NCI-H446 treated with DMSO at 0.1 percent for 48 hours (cell line): ENCODE measurements at regions not wholly inside any gene's neighbourhood (a gene's known extent, or its start where the extent isn't known, plus 50 kb on each side); places are given as distances from the start of the nearest gene placed in this dataset.
A peak's percentile ranks its signal among the peaks of the same experiment; 100 is the strongest.
"Not testable (repeated sequence)": the region's sequence is repeated elsewhere in the genome, so short reads cannot be mapped to it uniquely, and the experiment has no call there.

Source experiments
- DNase-seq: peaks from one replicate; lab custom pipeline; 2025; lab: John Stamatoyannopoulos, UW

DNA sequence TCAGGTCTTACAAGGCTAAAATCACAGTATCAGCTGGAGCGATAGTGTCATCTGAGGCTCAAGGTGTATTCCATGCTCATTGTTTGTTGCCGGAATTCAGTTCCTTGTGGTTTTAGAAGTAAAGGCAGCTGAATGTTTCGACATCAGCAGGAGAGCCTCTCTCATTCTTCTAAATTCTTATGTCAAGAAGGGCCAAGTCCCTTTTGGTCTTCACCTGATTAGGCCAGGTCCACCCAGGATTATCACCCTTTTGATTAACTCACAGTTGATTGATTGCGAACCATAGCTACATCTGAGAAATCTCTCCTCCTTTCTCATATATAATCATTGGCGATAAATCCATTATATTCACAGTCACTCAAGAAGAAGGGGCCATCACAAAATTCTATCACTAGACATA, 806.7 kb upstream of the PRMT6 start:
- no peak for DNase-seq

- no peak for DNase-seq
Measured at GRCh38 chr1:106254748-106255147, 801.7 kb upstream of the PRMT6 start.

DNA sequence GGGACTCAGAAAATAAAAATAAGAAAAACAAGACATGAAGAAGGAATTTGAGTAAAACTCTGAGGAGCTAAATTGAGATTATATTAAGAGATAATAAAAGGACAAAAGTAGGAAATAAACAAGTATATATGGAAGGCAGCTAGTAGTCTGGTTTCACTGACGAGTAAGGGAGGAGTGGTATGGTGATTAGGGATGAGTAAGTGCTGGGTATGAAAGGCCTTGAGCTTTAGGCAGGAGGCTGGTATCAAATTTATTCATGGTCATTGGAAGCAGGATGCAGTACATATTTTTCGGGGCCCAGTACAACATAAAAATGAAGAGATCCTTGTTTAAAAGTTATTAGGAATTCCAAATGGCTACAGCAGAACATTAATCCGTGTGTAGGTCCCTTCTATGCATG, 789.7 kb upstream of the PRMT6 start:
- no peak for DNase-seq

DNA sequence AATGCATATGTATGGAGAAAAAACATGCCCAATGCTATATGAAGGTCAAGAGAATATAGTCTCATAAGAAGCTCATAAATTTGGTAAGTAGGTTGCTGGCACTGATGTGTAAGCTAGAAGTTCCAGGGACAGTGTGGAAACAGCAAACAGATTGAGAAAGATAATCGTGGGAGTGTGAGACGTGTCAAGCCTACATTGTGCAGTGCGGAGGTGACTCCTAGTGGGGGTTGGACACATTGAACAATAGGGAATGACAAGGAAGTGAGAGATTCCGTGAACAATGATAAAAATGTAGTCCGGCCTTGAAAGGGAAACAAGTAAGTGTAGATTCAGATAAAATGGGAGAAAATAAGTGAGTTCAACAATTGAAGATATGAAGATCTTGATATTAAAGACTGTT, 788.4 kb upstream of the PRMT6 start:
- peak; percentile 32 for DNase-seq

DNA sequence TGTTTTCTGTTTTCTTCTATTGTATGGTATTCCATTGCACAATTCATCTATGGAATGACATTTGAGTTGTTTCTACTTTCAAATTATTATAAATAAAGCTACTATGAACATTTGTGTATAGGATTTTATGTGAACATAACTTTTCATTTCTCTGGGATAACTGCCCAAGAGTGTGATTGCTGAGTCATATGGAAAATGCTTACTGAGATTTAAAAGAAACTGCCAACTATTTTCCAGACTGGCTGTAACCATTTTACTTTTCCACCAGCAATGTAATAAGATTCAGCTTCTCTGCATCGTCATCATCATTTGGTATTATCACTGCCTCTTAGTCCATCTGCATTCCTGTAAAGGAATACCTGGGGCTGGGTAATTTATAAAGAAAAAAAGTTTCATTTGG, 779.6 kb upstream of the PRMT6 start:
- DNase-seq, result no peak

- DNase-seq, result no peak
Measured at GRCh38 chr1:106277786-106278185, 778.7 kb upstream of the PRMT6 start.

GRCh38 chr1:106278716-106279115, 777.8 kb upstream of the PRMT6 start:
- no peak for DNase-seq

GRCh38 chr1:106289265-106289928, 767.1 kb upstream of the PRMT6 start:
- DNase-seq, result no peak

DNA sequence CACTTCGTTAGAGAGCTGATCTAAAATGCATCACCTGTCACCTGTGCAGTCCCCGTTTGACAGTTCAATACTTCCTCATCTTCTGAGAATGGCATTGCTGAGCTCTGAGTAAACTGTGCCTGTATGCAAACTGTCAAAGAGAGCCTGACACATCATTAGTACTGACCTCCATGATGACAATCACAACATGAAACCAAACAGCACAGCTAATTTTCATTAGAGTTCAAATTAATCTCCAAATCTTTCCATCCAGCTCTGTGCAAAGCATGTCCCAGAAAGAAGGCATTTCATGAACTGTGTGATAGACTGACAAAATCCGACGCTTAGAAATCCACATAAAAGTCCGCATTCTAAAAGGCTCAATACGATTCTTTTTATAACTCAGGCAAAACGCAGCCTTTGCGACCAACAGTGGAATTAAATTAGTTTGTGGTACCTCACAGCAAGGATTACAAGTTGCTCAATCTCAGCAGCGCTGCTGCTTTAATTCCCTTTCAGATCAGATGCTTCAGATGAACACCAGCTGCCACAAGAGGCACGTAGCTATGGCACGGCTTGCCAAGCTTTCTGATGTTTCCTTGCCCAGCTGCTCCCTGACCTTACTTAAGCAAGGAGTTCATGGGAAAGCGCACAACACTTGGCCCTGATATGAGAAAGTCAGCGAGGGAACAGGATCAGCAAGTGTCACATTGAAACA, 765.5 kb upstream of the PRMT6 start:
- DNase-seq, result peak; percentile 65

DNA sequence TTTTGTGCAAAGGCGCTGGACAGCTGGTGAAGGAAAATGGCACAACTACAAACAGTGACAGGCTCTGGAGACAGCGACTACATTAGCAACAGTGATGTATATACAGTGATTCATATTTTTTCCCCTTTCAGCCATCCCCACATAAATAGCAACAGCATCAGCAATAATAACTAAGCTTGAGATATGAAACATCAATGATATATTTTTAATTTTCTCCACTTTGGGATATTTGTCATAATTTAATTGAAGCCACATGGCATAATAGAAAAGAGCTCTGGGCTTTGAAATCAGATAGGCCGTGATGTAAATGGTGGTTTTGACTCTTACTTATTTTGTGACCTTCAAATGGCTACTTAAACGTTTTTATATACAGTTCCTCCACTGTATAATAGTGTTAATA, 764.3 kb upstream of the PRMT6 start:
- no peak for DNase-seq

DNA sequence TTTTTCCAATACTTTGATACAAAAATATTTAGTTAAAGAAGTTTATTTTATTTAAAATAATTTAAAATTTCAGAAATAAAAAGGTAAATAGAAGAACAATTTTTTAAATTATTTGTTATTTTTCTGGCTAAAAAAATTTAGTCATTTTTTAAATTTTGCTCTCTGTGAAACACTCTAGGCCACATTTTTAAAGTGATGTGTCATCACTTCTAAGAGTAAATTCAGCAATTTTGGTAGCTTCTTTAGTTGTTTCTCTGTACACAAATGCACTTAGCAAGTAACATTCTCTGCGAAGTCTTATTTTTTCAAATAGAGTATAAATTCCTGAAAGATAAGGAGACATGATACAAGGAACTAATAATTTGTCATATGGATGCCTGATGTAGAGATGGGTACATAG, 760.0 kb upstream of the PRMT6 start:
- no peak for DNase-seq

DNA sequence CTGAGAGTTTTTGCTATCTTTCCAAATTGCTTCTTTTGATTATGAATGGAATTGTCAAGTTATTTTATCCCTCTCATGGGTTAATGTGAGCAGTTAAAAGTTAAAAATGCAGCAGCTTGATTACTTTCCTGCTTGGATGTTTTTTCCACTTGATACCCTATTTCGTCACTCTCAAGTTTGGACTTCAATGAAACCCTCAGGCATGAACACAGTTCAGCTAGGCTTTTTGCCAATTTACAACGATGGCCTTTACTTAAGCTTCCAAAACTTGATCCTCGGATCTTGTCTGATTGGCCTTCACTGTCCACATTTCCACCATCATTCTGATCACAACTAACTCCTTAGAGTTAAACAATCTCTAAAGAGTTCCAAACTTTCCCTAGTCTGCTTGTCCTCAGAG, 752.4 kb upstream of the PRMT6 start:
- DNase-seq, result no peak

DNA sequence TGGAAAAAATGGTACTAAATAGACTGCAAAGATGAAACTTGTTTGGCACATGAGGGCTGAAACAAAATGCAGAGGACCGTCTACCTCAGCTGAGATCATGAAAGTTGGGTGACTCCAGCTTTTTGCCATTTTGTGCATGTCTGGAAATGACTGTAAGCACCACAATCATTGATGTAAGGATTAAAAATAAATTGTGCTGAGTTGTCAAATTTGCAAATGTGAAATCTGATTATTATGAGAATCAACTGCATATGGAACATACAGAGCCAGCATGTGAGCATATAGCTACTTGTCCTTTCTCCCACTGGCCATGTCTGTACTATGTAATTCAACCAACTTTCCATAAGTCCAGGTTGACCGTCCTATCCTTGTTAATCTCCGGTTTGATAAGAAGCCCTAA, 736.9 kb upstream of the PRMT6 start:
- DNase-seq, result no peak

DNA sequence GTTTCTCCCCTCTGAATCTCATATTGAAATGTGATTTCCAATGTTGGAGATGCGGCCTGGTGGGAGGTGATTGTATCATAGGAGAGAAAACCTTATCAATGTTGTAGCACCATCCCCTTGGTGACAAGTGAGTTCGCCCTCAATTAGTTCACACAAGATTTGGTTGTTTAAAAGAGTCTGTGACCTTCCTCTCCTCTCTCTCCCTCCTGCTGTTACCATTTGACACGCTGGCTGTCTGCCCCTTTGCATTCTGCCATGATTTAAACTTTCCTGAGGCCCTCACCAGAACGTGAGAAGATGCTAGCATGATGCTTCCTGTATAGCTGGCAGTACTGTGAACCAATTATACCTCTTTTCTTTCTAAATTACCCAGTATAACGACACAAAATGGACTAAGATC, 730.9 kb upstream of the PRMT6 start:
- no peak for DNase-seq

DNA sequence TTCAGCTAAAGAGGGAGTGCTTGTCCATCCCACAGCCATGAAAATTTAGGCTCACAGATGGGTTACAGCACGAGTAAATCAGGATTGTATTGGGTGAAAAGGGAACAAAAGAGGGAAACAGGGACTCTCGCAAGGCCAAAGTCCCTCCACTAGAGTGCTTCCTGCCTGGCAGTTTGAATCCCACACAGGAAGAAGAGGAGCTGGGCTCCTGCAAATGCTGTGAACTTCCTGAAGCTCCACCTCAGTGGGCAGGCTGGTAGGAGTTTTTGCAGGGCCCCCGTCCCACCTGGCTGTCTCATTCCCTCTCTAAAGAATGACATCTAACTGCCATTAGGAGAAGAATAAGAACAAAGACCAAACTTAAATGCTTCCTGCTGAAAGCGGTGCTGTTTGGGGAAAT, 712.0 kb upstream of the PRMT6 start:
- DNase-seq, result no peak

- no peak for DNase-seq
Measured at GRCh38 chr1:106360252-106360651, 696.2 kb upstream of the PRMT6 start.

- DNase-seq, result no peak
Measured at GRCh38 chr1:106366627-106367319, 689.7 kb upstream of the PRMT6 start.

DNA sequence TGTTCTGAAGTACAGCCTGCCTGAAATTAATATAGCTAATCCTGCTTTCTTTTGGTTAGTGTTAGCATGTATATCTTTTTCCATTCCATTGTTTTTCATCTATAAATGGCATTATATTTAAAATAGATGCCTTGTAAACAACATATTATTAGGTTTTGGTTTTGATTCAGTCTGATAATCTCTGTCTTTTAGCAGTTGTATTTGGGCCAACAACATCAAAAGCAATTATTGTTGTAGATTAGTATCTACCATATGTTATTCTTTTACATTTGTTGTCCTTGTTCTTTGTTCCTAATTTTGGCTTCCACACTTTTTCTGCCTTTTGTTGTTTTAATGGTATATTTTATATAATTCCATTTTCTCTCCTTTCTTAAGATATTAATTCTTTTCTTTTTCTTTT, 678.2 kb upstream of the PRMT6 start:
- DNase-seq, result no peak

GRCh38 chr1:106380772-106381171, 675.7 kb upstream of the PRMT6 start:
- DNase-seq, result no peak

DNA sequence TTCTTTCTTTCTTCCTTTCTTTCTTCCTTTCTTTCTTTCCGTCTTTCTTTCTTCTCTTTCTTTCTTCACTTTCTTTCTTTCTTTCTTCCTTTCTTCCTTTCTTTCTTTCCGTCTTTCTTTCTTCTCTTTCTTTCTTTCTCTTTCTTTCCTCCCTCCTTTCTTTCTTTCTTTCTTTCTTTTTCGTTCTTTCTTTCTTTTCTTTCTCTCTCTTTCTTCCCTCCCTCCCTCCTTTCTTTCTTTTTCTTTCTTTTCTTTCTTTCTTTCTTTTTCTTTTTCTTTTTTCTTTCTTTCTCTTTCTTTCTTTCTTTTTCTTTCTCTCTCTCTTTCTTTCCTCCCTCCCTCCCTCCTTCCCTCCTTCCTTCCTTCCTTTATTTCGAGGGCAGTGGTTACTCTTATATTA, 667.3 kb upstream of the PRMT6 start:
- not testable (repeated sequence) for DNase-seq

GRCh38 chr1:106393046-106393445, 663.4 kb upstream of the PRMT6 start:
- DNase-seq, result no peak

- no peak for DNase-seq
Measured at GRCh38 chr1:106396020-106396419, 660.5 kb upstream of the PRMT6 start.

DNA sequence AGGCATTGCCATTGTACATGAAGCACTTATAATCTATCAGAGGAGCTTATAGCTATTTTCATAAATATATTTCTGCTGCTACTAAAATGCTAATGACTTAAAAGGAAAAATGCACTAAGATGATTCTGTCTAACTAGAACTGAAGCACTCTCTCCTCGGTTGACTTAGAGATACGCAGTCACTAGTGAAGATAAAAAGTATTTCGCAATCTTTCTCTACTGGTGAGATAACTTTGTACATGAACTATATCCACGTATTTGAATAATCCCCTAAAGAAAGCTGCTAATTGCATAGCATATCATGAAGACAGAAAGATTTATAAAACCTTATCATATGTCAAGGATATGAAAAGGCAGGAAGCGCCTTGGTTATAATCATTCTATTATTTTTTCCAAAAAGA, 658.1 kb upstream of the PRMT6 start:
- no peak for DNase-seq
